Endodermal cell (in vitro differentiated cells): ENCODE measurements at regions not wholly inside any gene's neighbourhood (a gene's known extent, or its start where the extent isn't known, plus 50 kb on each side); places are given as distances from the start of the nearest gene placed in this dataset.

Experiments
- DNase-seq: peaks from one replicate; pipeline ENCODE4 v3.0.0-alpha.2; 2017
- H3K27ac ChIP-seq: 2 replicates; pipeline ENCODE4 v1.5.1; 2013; ENCODE audit warnings: mild to moderate bottlenecking, low read depth, low read length, moderate library complexity
- H3K27me3 ChIP-seq: 2 replicates; pipeline ENCODE4 v1.6.1; 2013; ENCODE audit warnings: mild to moderate bottlenecking, low read length, moderate library complexity; ENCODE audit not compliant: insufficient read depth, control insufficient read depth, poor library complexity, severe bottlenecking
- H3K36me3 ChIP-seq: 2 replicates; pipeline ENCODE4 v1.7.0; 2013; ENCODE audit warnings: mild to moderate bottlenecking, low read length, moderate library complexity; ENCODE audit not compliant: control insufficient read depth, insufficient read depth
- H3K4me1 ChIP-seq: one replicate; pipeline ENCODE4 v1.7.0; 2013; ENCODE audit warnings: low read length; ENCODE audit not compliant: control insufficient read depth, insufficient read depth
- H3K4me3 ChIP-seq: 2 replicates; pipeline ENCODE4 v1.5.1; 2013; ENCODE audit warnings: mild to moderate bottlenecking, low read length, moderate library complexity
- H3K9ac ChIP-seq: 2 replicates; pipeline ENCODE4 v1.6.1; 2013; ENCODE audit warnings: mild to moderate bottlenecking, low read length, moderate library complexity; ENCODE audit not compliant: poor library complexity, severe bottlenecking; ENCODE audit errors: extremely low read depth
- H3K9me3 ChIP-seq: 2 replicates; pipeline ENCODE4 v1.6.1; 2013; ENCODE audit warnings: mild to moderate bottlenecking, low read length, moderate library complexity; ENCODE audit not compliant: control insufficient read depth
- H3K27ac Mint-ChIP-seq: 2 replicates; pipeline ENCODE4 v1.8.0; 2020; ENCODE audit warnings: mixed read lengths
- H3K27me3 Mint-ChIP-seq: 2 replicates; pipeline ENCODE4 v1.8.0; 2021; ENCODE audit warnings: mild to moderate bottlenecking, mixed read lengths; ENCODE audit not compliant: insufficient read depth
- H3K36me3 Mint-ChIP-seq: 2 replicates; pipeline ENCODE4 v1.8.0; 2020; ENCODE audit warnings: low read depth, mixed read lengths
- H3K4me1 Mint-ChIP-seq: 2 replicates; pipeline ENCODE4 v1.8.0; 2020; ENCODE audit warnings: mixed read lengths
- H3K4me3 Mint-ChIP-seq: 2 replicates; pipeline ENCODE4 v1.8.0; 2020; ENCODE audit warnings: mild to moderate bottlenecking, moderate library complexity, mixed read lengths
- H3K9me3 Mint-ChIP-seq: 2 replicates; pipeline ENCODE4 v1.8.0; 2020; ENCODE audit warnings: mild to moderate bottlenecking, mixed read lengths
- CTCF ChIP-seq: fragments of 200-600 bp; sonication (generic); conservative IDR thresholded peaks from 2 replicates; pipeline ENCODE4 v1.5.0; 2021; ENCODE audit warnings: antibody characterized with exemption, mild to moderate bottlenecking
- WGBS, 2 experiments: methylation state at CpG; one replicate each; pipeline versions ENCODE4 v1.1.5 to v1.1.7; 2013; ENCODE audit warnings: missing lambda C conversion rate in 2 of 2, mixed read lengths in 1 of 2; ENCODE audit not compliant: insufficient coverage in 1 of 2, insufficient read length in 1 of 2; 5-methylcytosine and 5-hydroxymethylcytosine counted together

GRCh38 chr22:47449508-47450270 lies 687.2 kb downstream of the TBC1D22A start:
- Mint-ChIP-seq H3K9me3 (peaks cover 95% of the 10 kb centered on the region), H3K27ac (no peak overlapping the region), H3K4me3 (no peak overlapping the region), H3K4me1 (no peaks in the 10 kb centered on the region), H3K36me3 (peaks cover 2% of the 10 kb centered on the region), H3K27me3 (no peaks in the 10 kb centered on the region)
- DNase-seq = no peak
- no peaks in the 10 kb centered on the region for H3K4me1 ChIP-seq
- 66 to 77% methylated on average over 4 to 12 of the region's 12 CpGs for WGBS, 2 experiments
- H3K27ac ChIP-seq = no peak overlapping the region
- no peak overlapping the region for H3K4me3 ChIP-seq
- no peak for TF ChIP-seq CTCF
- peaks cover 65% of the 10 kb centered on the region for H3K9me3 ChIP-seq
- no peaks in the 10 kb centered on the region for H3K27me3 ChIP-seq
- no peaks in the 10 kb centered on the region for H3K36me3 ChIP-seq
- H3K9ac ChIP-seq = no peak overlapping the region

GRCh38 chr22:47448231-47449223 lies 686.1 kb downstream of the TBC1D22A start:
- no peaks in the 10 kb centered on the region for H3K4me1 Mint-ChIP-seq
- peaks cover 96% of the 10 kb centered on the region for H3K9me3 Mint-ChIP-seq
- Histone ChIP-seq H3K36me3 (no peaks in the 10 kb centered on the region), H3K4me3 (no peak overlapping the region), H3K9me3 (peaks cover 54% of the 10 kb centered on the region), H3K27ac (no peak overlapping the region), H3K27me3 (no peaks in the 10 kb centered on the region), H3K4me1 (no peaks in the 10 kb centered on the region), H3K9ac (no peak overlapping the region)
- TF ChIP-seq CTCF = no peak
- no peaks in the 10 kb centered on the region for H3K27me3 Mint-ChIP-seq
- H3K4me3 Mint-ChIP-seq = no peak overlapping the region
- H3K27ac Mint-ChIP-seq = no peak overlapping the region
- no peaks in the 10 kb centered on the region for H3K36me3 Mint-ChIP-seq
- 59 to 77% methylated on average over 3 to 18 of the region's 19 CpGs for WGBS, 2 experiments
- DNase-seq = no peak

- Mint-ChIP-seq H3K36me3 (no peaks in the 10 kb centered on the region), H3K27ac (no peak overlapping the region), H3K27me3 (no peaks in the 10 kb centered on the region), H3K4me3 (no peak overlapping the region), H3K4me1 (no peaks in the 10 kb centered on the region), H3K9me3 (peaks cover 98% of the 10 kb centered on the region)
- Histone ChIP-seq H3K4me3 (no peak overlapping the region), H3K36me3 (no peaks in the 10 kb centered on the region), H3K4me1 (no peaks in the 10 kb centered on the region), H3K27ac (no peak overlapping the region), H3K9ac (no peak overlapping the region), H3K27me3 (no peaks in the 10 kb centered on the region), H3K9me3 (peaks cover 54% of the 10 kb centered on the region)
- no peak for DNase-seq
- 82% methylated on average over 24 to 28 of the region's 28 CpGs for WGBS, 2 experiments
- TF ChIP-seq CTCF = no peak
Measured at GRCh38 chr22:47446821-47447810, 684.7 kb downstream of the TBC1D22A start.
